ENCODE measurements at regions not wholly inside any gene's neighbourhood (a gene's known extent, or its start where the extent isn't known, plus 50 kb on each side); places are given as distances from the start of the nearest gene placed in this dataset.

DNA sequence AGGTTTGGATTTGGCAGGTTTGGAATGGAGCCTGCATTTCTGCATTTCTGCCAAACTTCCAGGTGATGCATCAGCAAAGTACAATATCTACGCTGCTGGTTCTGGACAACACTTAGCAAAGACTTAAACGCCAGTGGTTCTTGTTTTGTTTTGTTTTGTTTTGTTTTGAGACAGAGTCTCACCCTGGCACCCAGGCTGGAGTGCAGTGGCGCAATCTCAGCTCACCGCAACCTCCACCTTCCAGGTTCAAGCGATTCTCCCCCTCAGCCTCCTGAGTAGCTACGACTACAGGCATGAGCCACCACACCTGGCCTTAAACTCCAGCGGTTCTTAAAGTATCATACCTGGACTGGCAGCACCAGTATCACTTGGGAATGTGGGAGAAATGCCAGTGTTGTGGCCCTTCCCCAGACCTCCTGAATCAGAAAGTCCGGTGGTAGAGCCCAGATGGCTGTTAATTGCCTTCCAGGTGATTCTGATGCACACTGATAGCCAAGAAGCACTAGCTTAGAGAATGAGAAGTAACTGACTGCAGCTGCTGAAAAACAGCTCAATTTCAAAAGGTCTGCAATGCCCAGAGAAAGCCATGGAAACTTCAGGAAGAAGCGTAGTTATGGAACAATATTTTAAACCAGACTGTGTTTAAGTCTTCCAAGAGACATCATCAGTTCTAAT, 114.8 kb upstream of the FOXN3 start:
- Histone ChIP-seq H3K27me3 (no peaks in the 10 kb centered on the region), H3K9me3 (replicated peaks in 1 of 11) (peaks cover 17 to 47% (median 37%) of the 10 kb centered on the region in 11 experiments), H3K27ac (no peak overlapping the region), H3K9ac (no peak overlapping the region), H3K4me1 (peaks cover 0 to 7% (median 0%) of the 10 kb centered on the region in 10 experiments; a peak in 1 of 20 replicates), H3K4me2 (no peak overlapping the region), H3K36me3 (peaks cover 2 to 61% (median 22%) of the 10 kb centered on the region in 11 experiments; a peak in 15 of 22 replicates), H4K20me1 (no peaks in the 10 kb centered on the region; a peak in 1 of 22 replicates), H3K4me3 (no peak overlapping the region)
- no peak for TF ChIP-seq Cebpa-rat (IDR thresholded peaks at IDR 0.05)

DNA sequence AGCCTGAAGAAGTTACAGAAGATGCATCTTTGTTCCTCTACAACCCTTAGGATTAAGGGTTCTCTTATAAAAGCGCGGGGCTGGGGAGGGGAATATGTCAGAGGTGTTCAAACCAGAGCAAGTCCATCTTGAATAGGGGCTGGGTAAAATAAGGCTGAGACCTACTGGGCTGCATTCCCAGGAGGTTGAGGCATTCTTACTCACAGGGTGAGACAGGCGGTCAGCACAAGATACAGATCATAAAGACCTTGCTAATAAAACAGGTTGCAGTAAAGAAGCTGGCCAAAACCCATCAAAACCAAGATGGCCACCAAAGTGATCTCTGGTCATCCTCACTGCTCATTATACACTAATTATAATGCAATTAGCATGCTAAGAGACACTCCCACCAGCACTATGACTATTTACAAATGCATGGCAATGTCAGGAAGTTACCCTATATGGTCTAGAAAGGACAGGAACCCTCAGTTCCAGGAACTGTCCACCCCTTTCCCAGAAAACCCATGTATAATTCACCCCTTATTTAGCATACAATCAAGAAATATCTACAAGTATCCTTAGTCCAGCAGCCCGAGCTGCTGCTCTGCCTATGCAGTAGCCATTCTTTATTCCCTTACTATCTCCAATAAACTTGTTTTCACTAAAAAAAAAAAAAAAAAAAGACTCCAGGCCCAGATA, 108.1 kb upstream of the FOXN3 start:
- TF ChIP-seq Cebpa-rat (IDR thresholded peaks at IDR 0.05), result no peak

DNA sequence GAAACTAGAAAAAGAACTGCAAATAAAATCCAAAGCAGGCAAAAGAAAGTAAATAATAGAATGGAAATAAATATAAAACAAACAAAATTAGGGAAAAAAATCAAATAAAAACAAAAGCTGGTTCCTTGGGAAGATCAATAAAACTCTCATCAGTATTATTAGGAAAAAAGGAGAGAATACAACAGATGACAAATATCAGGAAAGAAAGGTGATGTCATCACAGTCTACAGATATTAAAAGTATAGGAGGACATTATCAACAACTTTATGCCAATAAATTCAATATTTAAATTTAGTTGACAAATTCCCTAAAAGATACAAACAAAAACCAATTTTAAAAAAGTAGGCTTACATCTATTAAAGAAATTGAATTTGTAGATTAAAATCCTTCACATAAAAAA, 107.4 kb upstream of the FOXN3 start:
- Histone ChIP-seq H3K9me3 (replicated peaks in 1 of 11) (peaks cover 38 to 93% (median 74%) of the 10 kb centered on the region in 11 experiments), H4K20me1 (no peaks in the 10 kb centered on the region), H3K9ac (no peak overlapping the region), H3K4me2 (no peak overlapping the region), H3K27me3 (no peaks in the 10 kb centered on the region), H3K36me3 (peaks cover 8 to 49% (median 30%) of the 10 kb centered on the region in 11 experiments; a peak in 21 of 22 replicates), H3K4me1 (no peaks in the 10 kb centered on the region), H3K4me3 (no peak overlapping the region), H3K27ac (no peak overlapping the region)
- TF ChIP-seq Cebpa-rat (IDR thresholded peaks at IDR 0.05), result no peak

More for the DNA sequence above, 108.1 kb upstream of the FOXN3 start:
- Histone ChIP-seq H3K4me1 (no peaks in the 10 kb centered on the region), H3K36me3 (peaks cover 3 to 49% (median 25%) of the 10 kb centered on the region in 11 experiments; a peak in 20 of 22 replicates), H3K27ac (no peak overlapping the region), H3K4me2 (no peak overlapping the region), H3K27me3 (no peaks in the 10 kb centered on the region), H3K9ac (no peak overlapping the region), H3K9me3 (replicated peaks in 1 of 11) (peaks cover 40 to 93% (median 74%) of the 10 kb centered on the region in 11 experiments), H4K20me1 (no peaks in the 10 kb centered on the region), H3K4me3 (no peak overlapping the region)

DNA sequence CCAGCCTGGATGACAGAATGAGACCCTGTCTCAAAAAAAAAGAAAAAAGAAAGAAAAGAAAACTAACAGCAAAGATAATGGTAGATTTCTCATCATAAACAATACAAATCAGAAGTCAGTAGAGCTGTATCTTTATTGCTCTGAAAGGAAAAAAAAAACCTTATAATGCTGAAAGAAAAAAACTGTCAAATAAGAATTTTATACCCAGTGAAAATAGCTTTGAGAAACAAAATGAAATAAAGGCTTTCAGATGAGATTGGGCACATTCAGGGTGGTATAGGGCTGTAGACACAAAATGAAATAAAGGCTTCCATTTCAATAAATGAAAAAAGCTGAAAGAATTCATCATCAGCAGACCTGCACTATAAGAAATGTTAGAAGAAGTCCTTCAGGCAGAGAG, 105.0 kb upstream of the FOXN3 start:
- Histone ChIP-seq H3K27ac (no peak overlapping the region), H4K20me1 (no peaks in the 10 kb centered on the region), H3K4me2 (no peak overlapping the region), H3K27me3 (no peaks in the 10 kb centered on the region), H3K36me3 (peaks cover 13 to 45% (median 38%) of the 10 kb centered on the region in 11 experiments), H3K4me1 (no peaks in the 10 kb centered on the region), H3K9me3 (replicated peaks in 1 of 11) (peaks cover 40 to 85% (median 70%) of the 10 kb centered on the region in 11 experiments), H3K9ac (no peak overlapping the region), H3K4me3 (0 out of 20 replicates have a peak overlapping the region, but pooled peaks of 1 of the 10 experiments have one; percentile 27)
- TF ChIP-seq Cebpa-rat (IDR thresholded peaks at IDR 0.05), result no peak

DNA sequence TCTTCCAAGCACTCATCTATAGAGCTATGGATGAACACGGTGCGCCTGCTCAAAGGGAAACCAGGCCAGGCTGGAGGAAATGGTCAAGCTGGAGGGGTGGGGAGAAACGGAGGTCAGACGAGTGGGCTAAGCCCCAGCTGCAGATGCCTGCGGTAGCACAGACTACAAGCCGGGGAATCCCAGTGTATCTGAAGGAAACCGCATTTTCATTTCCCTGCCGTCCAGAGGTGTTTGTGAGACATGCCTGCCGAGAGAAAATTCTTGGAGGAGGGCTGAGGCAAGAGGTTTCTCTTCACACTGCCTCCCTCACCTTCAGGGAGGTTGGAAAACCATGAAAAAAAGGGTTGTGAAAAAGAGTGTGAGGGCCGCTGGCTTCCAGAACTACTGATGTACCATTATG, 102.0 kb upstream of the FOXN3 start:
- H4K20me1 ChIP-seq, result no peaks in the 10 kb centered on the region
- no peak overlapping the region for H3K4me3 ChIP-seq
- no peaks in the 10 kb centered on the region for H3K27me3 ChIP-seq
- no peaks in the 10 kb centered on the region for H3K4me1 ChIP-seq
- H3K9me3 ChIP-seq (replicated peaks in 1 of 11), result peaks cover 38 to 74% (median 61%) of the 10 kb centered on the region in 11 experiments
- no peak overlapping the region for H3K9ac ChIP-seq
- no peak overlapping the region for H3K27ac ChIP-seq
- no peak for TF ChIP-seq Cebpa-rat (IDR thresholded peaks at IDR 0.05)
- H3K4me2 ChIP-seq, result no peak overlapping the region
- peaks cover 20 to 73% (median 57%) of the 10 kb centered on the region in 11 experiments for H3K36me3 ChIP-seq

DNA sequence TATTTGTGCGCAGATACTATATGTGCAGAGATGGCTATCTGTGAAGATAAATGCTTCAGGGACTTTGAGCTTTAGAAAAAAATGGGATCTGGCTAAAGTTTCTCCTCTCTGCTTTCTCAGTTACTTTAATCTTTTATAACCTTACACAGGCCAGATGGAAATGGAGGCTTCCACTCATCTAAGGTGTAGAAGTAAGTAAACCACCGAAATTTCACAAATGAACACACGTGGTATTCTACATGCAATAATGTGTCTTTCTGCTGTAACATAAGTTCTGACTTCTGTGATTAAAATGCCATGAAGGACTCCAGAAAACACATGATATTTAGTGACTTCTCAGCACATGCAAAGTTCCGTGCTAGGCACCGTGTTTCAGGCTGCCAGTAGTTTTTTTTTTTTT, 99.1 kb upstream of the FOXN3 start:
- Histone ChIP-seq H3K9me3 (replicated peaks in 1 of 11) (peaks cover 23 to 71% (median 57%) of the 10 kb centered on the region in 11 experiments; a peak in 21 of 22 replicates), H3K4me1 (peaks cover 5 to 10% (median 7%) of the 10 kb centered on the region in 10 experiments), H3K27me3 (no peaks in the 10 kb centered on the region), H3K4me3 (no peak overlapping the region), H3K27ac (no peak overlapping the region), H3K9ac (no peak overlapping the region), H3K36me3 (peaks cover 26 to 88% (median 61%) of the 10 kb centered on the region in 11 experiments), H3K4me2 (no peak overlapping the region), H4K20me1 (no peaks in the 10 kb centered on the region)
- TF ChIP-seq Cebpa-rat (IDR thresholded peaks at IDR 0.05), result no peak

DNA sequence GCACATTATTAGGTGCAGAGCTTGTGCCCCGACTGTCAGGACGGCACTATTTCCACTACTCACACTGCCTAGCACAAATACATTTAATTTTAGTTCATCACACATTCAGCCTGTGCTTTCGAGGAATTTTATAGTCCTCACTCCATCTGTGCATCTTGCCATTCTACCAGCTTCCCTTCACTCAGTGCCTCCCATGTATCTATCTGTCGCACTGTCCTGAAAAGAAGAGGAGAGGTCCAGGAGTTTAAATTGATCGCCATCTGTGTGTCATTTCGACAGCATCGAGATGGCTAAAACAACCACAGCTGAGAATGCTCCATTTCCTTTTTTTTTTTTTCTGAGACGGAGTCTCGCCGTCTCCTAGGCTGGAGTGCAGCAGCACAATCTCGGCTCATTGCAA, 97.6 kb upstream of the FOXN3 start:
- Histone ChIP-seq H4K20me1 (peaks cover 0 to 10% (median 0%) of the 10 kb centered on the region in 11 experiments; a peak in 4 of 22 replicates), H3K36me3 (peaks cover 20 to 73% (median 45%) of the 10 kb centered on the region in 11 experiments), H3K4me3 (no peak overlapping the region), H3K27me3 (no peaks in the 10 kb centered on the region), H3K27ac (no peak overlapping the region), H3K4me2 (no peak overlapping the region), H3K4me1 (peaks cover 15 to 26% (median 22%) of the 10 kb centered on the region in 10 experiments), H3K9ac (no peak overlapping the region), H3K9me3 (replicated peaks in 1 of 11) (peaks cover 10 to 55% (median 41%) of the 10 kb centered on the region in 11 experiments; a peak in 21 of 22 replicates)
- no peak for TF ChIP-seq Cebpa-rat (IDR thresholded peaks at IDR 0.05)

DNA sequence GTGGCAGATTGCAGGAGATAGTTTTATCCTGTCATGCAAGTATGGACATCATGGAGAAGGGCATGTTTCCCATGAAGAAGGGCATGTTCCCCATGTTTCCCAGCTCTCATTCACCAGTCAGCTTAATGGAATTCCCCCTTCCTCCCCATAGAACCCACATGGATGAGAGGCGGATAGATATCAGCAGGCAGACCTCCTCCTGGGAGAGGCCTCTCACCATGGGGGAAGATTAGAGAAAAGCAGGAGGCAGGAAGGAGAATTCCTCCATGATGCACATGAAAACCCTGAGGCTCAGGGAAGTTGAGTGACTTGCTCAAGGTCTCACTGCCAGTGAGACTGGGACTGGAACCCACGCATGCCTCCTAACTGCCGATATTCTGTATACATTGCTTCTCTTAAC, 92.9 kb upstream of the FOXN3 start:
- Histone ChIP-seq H3K9me3 (replicated peaks in 1 of 11) (peaks cover 0 to 31% (median 18%) of the 10 kb centered on the region in 11 experiments; a peak in 13 of 22 replicates), H3K4me2 (peak overlapping the region in 10 of 11 experiments; percentile 70 to 92 (median 81); a peak in 19 of 22 replicates), H3K27ac (peak overlapping the region in 8 of 11 experiments; percentile 56 to 73 (median 66); a peak in 10 of 22 replicates), H3K4me1 (peaks cover 20 to 45% (median 34%) of the 10 kb centered on the region in 10 experiments), H4K20me1 (peaks cover 0 to 36% (median 6%) of the 10 kb centered on the region in 11 experiments; a peak in 11 of 22 replicates), H3K27me3 (no peaks in the 10 kb centered on the region), H3K36me3 (peaks cover under 1 to 29% (median 20%) of the 10 kb centered on the region in 11 experiments; a peak in 14 of 22 replicates), H3K4me3 (no peak overlapping the region), H3K9ac (peak overlapping the region in 1 of 11 experiments; percentile 33; a peak in 2 of 22 replicates)
- TF ChIP-seq Cebpa-rat (IDR thresholded peaks at IDR 0.05), result no peak

DNA sequence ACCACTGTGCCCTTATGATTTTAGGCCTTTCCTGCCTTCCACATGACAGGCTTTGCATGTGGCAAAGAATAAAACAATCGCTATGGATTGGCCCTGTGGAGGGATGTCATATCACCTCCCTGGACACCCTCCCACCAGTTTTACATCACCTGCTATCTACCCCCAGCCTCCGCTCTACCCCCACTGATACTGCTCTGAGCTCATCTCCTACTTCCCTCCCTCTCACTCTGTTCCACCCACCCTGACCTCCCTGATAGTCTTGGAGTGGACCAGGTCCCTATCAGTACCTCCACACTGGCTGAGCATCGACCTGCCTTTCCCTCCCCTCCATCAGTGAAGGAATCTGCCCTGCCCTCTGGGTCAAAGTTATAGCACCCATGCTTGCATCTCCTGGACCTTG, 91.8 kb upstream of the FOXN3 start:
- Histone ChIP-seq H3K4me2 (peak overlapping the region in 4 of 11 experiments; percentile 9 to 27 (median 17); a peak in 2 of 22 replicates), H3K4me3 (no peak overlapping the region), H3K4me1 (peaks cover 30 to 55% (median 45%) of the 10 kb centered on the region in 10 experiments), H3K27ac (no peak overlapping the region), H4K20me1 (peaks cover 0 to 43% (median 14%) of the 10 kb centered on the region in 11 experiments; a peak in 13 of 22 replicates), H3K36me3 (peaks cover 0 to 19% (median 11%) of the 10 kb centered on the region in 11 experiments; a peak in 11 of 22 replicates), H3K9ac (no peak overlapping the region), H3K9me3 (replicated peaks in 1 of 11) (peaks cover 0 to 25% (median 18%) of the 10 kb centered on the region in 11 experiments; a peak in 12 of 22 replicates), H3K27me3 (no peaks in the 10 kb centered on the region)
- TF ChIP-seq Cebpa-rat (IDR thresholded peaks at IDR 0.05), result no peak
